Amygdala (tissue), 56 donors: ENCODE measurements at regions not wholly inside any gene's neighbourhood (a gene's known extent, or its start where the extent isn't known, plus 50 kb on each side); places are given as distances from the start of the nearest gene placed in this dataset.
"Not testable (repeated sequence)": the region's sequence is repeated elsewhere in the genome, so short reads cannot be mapped to it uniquely, and the experiment has no call there.

ENCODE experiments used
- DNase-seq, 56 donors: peaks; one replicate each; lab custom pipeline; 2025; lab: John Stamatoyannopoulos, UW

- no peak for DNase-seq
These were observed 296.4 kb downstream of the ADAMTS20 start for GRCh38 chr12:43255522-43256111.

DNA sequence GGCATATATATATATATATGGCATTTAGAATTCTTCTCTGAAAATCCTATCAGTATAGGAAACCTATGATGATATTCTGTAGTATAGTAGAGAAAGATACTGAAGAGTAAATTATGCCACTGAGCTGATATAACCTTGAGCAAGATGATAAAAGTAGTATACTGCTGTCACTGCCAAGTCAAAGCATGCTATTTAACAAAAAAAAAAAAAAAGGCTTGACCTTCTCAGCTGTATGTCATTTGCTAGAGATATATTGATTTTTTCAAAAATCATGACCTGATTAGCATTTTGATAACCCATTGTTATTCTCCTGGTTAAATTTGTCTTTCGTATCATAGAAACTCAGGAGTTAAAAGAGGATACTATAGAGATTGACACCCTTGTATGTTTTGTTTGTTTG lies 299.4 kb downstream of the ADAMTS20 start:
- no peak for DNase-seq

DNA sequence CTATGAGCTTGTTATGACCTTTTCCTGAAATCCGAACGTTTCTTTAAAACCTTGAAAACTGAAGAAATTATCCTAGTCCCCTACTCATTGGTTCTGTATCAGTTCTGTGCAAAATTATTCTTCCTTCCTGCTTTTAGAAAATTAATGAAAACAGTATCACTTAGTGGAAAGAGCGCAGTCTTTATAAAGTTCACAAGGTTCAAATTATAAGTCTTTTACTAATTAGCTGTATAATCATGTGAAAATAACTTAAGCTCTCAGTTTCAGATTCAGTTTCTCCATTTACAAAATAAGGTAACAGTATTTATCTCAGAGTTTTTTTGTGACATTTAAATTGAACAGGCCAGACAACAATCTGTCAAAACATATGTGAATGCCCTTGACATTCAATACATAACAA lies 306.1 kb downstream of the ADAMTS20 start:
- DNase-seq, result no peak

DNA sequence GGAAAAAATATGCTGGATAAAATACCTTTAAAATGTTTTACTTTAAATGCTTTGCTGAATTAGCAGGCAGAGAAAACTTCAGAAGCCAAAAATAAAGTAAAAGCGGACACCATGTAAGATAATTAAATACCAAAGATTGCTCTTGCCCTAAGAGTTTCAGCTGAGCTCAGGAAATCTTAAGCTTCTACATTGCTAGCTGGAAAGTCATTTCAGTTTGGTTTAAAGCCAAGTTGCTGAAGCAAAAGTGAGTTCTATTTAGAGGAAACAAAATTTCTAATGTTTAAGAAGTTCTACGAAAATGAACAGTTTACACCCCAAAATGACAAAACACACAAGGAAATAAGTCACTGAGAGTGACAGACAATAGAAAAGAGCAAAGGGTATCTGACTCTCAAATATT lies 310.0 kb downstream of the ADAMTS20 start:
- no peak for DNase-seq

- DNase-seq, result no peak
These were observed 313.7 kb downstream of the ADAMTS20 start for GRCh38 chr12:43238281-43238680.

DNA sequence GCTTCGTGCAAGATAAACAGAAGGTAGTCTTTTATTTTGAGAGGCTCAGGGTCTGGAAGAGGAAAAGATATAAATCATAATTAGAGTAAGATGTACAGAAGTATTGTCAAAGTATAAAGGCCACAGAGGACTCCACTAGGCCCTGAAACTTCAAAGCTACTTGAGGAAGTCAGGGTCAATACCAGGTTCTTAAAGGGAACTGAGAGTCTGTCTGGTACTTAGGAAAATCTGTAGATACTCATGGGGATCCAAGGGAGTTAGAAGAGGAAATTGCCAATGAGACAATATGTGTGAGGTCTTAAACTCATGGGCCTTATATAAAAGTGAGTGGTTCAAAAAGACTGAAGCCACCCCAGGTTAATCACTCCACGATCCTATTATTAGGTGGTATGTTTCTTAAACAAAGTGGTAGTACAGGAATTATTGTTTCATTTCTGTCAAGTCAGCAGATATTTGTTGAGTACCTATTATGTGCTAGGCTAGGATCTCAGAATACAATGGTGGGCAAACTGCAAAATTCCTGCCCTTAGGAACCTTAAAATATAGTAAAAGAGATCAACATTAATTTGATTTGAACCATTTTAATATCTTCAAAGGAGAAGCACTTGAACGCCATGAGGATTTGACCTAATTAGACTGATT lies 314.6 kb downstream of the ADAMTS20 start:
- DNase-seq, result no peak

DNA sequence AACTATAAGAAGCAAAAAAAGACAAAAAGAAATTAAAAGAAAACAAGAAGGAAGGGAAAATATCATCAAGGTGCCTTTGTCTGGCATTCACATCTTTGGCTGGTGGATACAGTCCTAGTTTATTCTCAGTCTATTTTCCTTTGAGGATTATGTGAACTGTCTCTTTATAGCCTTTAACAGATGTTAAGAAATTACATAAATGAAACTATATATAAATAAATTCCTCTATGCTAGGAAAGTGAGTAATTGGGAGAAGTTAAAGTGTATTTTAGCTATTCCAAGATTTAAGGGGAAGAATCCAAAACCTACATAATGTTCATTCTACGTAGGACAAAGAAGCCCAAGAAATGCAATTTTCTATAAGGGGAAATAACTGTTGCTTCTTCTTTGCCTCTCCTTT lies 316.3 kb downstream of the ADAMTS20 start:
- no peak for DNase-seq

GRCh38 chr12:43233861-43234260 lies 318.1 kb downstream of the ADAMTS20 start:
- no peak for DNase-seq

GRCh38 chr12:43226151-43226550 lies 325.9 kb downstream of the ADAMTS20 start:
- no peak for DNase-seq

- not testable (repeated sequence) for DNase-seq
These were observed 327.7 kb downstream of the ADAMTS20 start for GRCh38 chr12:43224190-43224805.

GRCh38 chr12:43222796-43223195 lies 329.2 kb downstream of the ADAMTS20 start:
- DNase-seq, result no peak

DNA sequence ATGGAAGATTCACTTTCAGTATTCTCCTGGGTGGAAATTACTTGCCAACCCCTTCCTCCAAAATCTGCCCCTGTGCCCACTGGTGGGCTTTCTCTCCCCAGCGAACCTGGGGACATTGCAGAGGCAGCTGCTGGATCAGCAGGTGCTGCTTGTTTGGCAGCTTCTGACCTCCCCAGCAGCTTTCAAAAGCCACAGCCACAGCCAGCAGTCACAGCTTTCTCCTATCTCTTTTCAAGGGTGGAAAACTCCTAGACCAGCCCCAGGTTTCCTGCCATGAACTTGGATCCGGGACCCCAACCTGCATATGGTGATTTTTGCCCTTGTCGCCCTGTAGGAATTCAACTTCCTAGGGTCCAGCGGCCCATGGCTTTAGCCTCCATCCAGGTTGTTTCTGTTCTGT lies 330.8 kb downstream of the ADAMTS20 start:
- DNase-seq, result no peak

- no peak for DNase-seq
These were observed 335.5 kb downstream of the ADAMTS20 start for GRCh38 chr12:43216490-43216889.

DNA sequence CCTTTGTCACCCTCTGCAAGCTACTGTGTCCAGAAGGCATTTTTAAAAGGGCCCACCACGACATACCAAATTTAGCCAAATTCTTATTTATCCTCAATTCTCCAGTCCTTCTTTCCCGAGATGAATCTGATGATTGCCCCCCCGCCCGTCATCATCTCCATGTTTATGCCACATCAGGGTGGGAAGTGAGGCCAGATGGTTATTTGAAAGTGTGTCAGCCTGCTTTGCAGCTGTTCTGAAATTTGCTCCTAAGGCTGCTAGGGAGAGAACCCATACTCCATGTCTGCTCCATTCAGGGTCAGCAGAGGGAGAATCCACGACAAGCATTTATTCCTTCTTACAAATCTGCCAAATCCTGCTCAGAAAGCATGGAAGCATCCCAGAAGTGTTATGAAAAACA lies 337.8 kb downstream of the ADAMTS20 start:
- DNase-seq, result no peak

DNA sequence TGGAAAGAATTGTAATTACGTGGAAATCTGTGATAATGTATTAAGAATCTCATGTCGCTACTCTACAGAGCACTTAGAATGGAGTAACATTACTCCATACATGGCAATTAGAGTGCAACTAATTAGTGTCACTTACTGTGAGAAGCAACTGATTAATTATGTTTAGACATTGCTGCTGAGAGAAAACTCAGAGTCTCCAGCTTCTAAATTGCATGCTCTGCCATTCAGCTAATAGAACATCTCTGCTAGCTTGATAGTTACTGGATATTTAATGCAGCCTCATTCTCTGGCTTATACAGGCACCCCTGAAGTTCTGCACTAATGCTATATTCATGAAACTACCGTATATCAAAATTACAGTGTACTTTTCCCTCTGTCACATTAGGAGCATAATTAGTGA lies 338.4 kb downstream of the ADAMTS20 start:
- DNase-seq, result no peak

GRCh38 chr12:43210485-43211192 lies 341.4 kb downstream of the ADAMTS20 start:
- DNase-seq, result no peak

GRCh38 chr12:43208627-43209026 lies 343.4 kb downstream of the ADAMTS20 start:
- no peak for DNase-seq

- no peak for DNase-seq
These were observed 343.8 kb downstream of the ADAMTS20 start for GRCh38 chr12:43208221-43208620.

GRCh38 chr12:43206396-43206795 lies 345.6 kb downstream of the ADAMTS20 start:
- DNase-seq, result no peak

DNA sequence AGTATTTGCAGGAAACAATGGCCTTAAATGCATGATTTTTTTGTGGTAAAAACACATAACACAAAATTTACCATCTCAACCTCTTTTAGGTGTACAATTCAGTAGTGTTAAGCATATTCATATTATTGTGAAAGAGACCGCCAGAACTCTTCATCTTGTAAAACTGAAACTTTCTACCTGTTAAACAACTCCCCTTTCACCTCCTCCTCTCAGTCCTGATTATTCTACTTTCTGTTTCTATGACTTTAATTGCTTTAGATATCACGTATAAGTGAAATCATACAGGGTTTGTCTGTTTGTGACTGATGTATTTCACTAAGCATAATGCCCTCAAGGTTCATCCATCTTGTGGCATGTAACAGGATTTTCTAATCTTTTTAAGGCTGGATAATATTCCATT lies 353.4 kb downstream of the ADAMTS20 start:
- no peak for DNase-seq

DNA sequence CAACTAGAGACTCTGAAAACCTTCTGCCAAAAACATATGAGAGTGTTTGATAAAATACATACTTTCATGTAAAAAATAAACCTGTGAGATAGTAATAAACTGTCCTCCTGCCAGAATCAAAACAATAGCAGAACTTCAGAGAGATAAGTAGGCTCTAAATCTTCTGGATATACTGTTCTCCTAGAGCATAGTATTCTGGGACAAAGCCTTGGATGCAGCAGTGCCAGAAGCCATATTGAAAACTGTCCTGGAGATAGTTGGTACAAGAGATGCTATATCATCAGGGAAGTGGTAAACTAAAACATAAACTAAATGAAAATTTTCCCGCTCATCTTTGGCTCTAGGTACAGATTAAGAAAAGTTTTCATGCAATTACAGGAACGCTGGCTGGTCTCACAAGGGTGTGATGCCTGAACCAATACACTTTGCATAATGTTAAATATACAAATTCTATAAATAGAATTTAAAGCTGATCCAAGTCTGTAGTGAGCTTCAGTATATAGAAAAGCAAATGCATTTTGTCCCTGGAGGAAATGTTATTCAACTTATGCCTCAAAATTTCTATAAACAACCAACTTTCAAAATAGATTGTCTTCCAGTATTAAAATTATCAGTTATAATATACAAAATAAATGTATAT lies 355.6 kb downstream of the ADAMTS20 start:
- no peak for DNase-seq
